MCF 10A (cell line): ENCODE measurements at regions not wholly inside any gene's neighbourhood (a gene's known extent, or its start where the extent isn't known, plus 50 kb on each side); places are given as distances from the start of the nearest gene placed in this dataset.

ENCODE experiments used
- BruUV-seq: library from RNA; stranded (reverse); fragments of 400-500 nt; replicated peaks from 2 replicates; lab custom pipeline; 2021; lab: Mats Ljungman, UMichigan
- CTCF ChIA-PET: fragments of 300-600 bp; sonication (Branson Sonifier 250); formaldehyde crosslinking; extraction: SDS; loops from one replicate; lab custom pipeline; 2021; ENCODE audit warnings: antibody characterized with exemption, inconsistent platforms; lab: Yijun Ruan, JAX
- POLR2A ChIA-PET: fragments of 300-600, 350-650 bp; sonication (Branson Sonifier 250); formaldehyde crosslinking; extraction: SDS; loops from one replicate; lab custom pipeline; 2020; ENCODE audit warnings: antibody characterized with exemption, inconsistent platforms; lab: Yijun Ruan, JAX
- DNase-seq: peaks from one replicate; pipeline ENCODE4 v3.0.0-alpha.2; 2018; ENCODE audit not compliant: unreplicated experiment
- H3K27ac Mint-ChIP-seq: one replicate; pipeline ENCODE4 v1.8.0; 2022; ENCODE audit warnings: mild to moderate bottlenecking, low read depth, mixed read lengths; ENCODE audit not compliant: unreplicated experiment
- H3K27me3 Mint-ChIP-seq: one replicate; pipeline ENCODE4 v1.8.0; 2022; ENCODE audit warnings: mixed read lengths; ENCODE audit not compliant: insufficient read depth, unreplicated experiment
- H3K36me3 Mint-ChIP-seq: one replicate; pipeline ENCODE4 v1.8.0; 2022; ENCODE audit warnings: mild to moderate bottlenecking, moderate library complexity, mixed read lengths; ENCODE audit not compliant: insufficient read depth, unreplicated experiment
- H3K4me1 Mint-ChIP-seq: one replicate; pipeline ENCODE4 v1.8.0; 2022; ENCODE audit warnings: mixed read lengths; ENCODE audit not compliant: insufficient read depth, unreplicated experiment
- H3K4me3 Mint-ChIP-seq: one replicate; pipeline ENCODE4 v1.8.0; 2022; ENCODE audit warnings: mild to moderate bottlenecking, moderate library complexity, mixed read lengths; ENCODE audit not compliant: unreplicated experiment
- H3K9me3 Mint-ChIP-seq: one replicate; pipeline ENCODE4 v1.8.0; 2022; ENCODE audit warnings: mixed read lengths; ENCODE audit not compliant: unreplicated experiment
- CTCF ChIP-seq: fragments of 200-600 bp; IDR thresholded peaks from one replicate; pipeline ENCODE4 v1.8.0; 2022; ENCODE audit warnings: antibody characterized with exemption, mild to moderate bottlenecking; ENCODE audit not compliant: unreplicated experiment
- intact Hi-C: fragments of 100-400 bp; cut with micrococcal nuclease; formaldehyde crosslinking; loops from 2 replicates; pipeline ENCODE4 v1.14.1; 2022

DNA sequence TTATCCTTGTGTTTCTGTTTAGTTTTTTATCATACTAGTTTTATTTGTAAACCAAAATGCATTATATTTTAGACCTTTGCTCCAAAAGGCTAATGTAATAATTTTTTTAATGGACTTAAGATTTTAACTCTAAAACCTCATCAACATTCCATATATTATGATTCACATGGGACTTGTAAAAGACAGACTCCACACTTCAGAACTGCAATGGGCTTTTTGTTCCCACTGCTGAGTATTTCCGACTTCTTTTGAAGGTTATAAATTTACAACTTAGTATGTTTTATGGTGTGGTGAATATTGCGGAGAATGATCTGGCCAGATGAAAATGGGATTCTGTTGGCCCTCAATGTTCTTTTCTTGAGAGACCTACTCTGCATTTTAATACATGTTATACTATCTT is 678.5 kb downstream of the USP25 start:
- H3K4me1 Mint-ChIP-seq = peaks cover 6% of the 10 kb centered on the region
- ChIA-PET CTCF (no interaction called here), POLR2A (no interaction called here)
- no peak overlapping the region for H3K27ac Mint-ChIP-seq
- no peaks in the 10 kb centered on the region for H3K9me3 Mint-ChIP-seq
- no peaks in the 10 kb centered on the region for H3K36me3 Mint-ChIP-seq
- no peak for TF ChIP-seq CTCF
- intact Hi-C loops = no loop called here
- peaks cover 16% of the 10 kb centered on the region for H3K27me3 Mint-ChIP-seq
- DNase-seq = no peak
- H3K4me3 Mint-ChIP-seq = no peak overlapping the region
- BruUV-seq = no TSS peak

- peaks cover 6% of the 10 kb centered on the region for H3K4me1 Mint-ChIP-seq
- H3K36me3 Mint-ChIP-seq = no peaks in the 10 kb centered on the region
- intact Hi-C loops = no loop called here
- no peak overlapping the region for H3K27ac Mint-ChIP-seq
- DNase-seq = no peak
- H3K4me3 Mint-ChIP-seq = no peak overlapping the region
- ChIA-PET CTCF (no interaction called here), POLR2A (no interaction called here)
- no peaks in the 10 kb centered on the region for H3K9me3 Mint-ChIP-seq
- no TSS peak for BruUV-seq
- TF ChIP-seq CTCF = no peak
- peaks cover 16% of the 10 kb centered on the region for H3K27me3 Mint-ChIP-seq
Observed at GRCh38 chr21:16409352-16409751, 679.6 kb downstream of the USP25 start.

GRCh38 chr21:16418226-16418625 is 688.4 kb downstream of the USP25 start:
- intact Hi-C loops = no loop called here
- no TSS peak for BruUV-seq
- Mint-ChIP-seq H3K27ac (no peak overlapping the region), H3K36me3 (no peaks in the 10 kb centered on the region), H3K4me3 (no peak overlapping the region), H3K27me3 (peaks cover 48% of the 10 kb centered on the region), H3K4me1 (no peaks in the 10 kb centered on the region), H3K9me3 (no peaks in the 10 kb centered on the region)
- ChIA-PET POLR2A (interaction anchor here (0.7 to 1.0 kb wide), 2 partner anchors 14 to 1504 kb away, joined by 3 to 4 read pairs; no protein-coding TSS in a partner anchor), CTCF (no interaction called here)
- no peak for TF ChIP-seq CTCF
- DNase-seq = no peak

DNA sequence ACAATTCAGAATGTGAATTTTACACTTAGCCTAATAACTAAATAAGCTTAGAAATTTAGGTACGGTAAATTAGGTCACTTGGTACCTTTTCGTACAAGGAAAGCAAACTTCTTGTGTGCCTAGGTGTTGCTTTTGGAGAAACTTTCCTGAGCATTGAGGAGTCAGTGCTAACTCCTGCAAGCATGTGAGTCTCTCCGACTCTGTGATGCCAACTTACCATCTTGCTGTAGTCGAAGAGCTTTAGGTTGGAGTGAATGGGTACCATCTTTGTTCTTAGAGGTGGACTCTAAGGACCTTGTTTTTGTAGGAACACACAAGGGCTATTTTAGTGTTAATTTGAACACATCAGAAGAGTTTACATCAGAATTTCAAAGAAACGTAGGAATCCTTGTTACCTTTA is 688.9 kb downstream of the USP25 start:
- intact Hi-C loops = no loop called here
- ChIA-PET CTCF (interaction anchor here (1.0 kb wide), 1 partner anchor 428 kb away, joined by 4 read pairs; no protein-coding TSS in a partner anchor), POLR2A (interaction anchor here (0.7 to 1.0 kb wide), 2 partner anchors 13 to 1503 kb away, joined by 3 to 4 read pairs; no protein-coding TSS in a partner anchor)
- BruUV-seq = no TSS peak
- H3K4me1 Mint-ChIP-seq = no peaks in the 10 kb centered on the region
- H3K27ac Mint-ChIP-seq = no peak overlapping the region
- no peak for DNase-seq
- H3K4me3 Mint-ChIP-seq = no peak overlapping the region
- peaks cover 48% of the 10 kb centered on the region for H3K27me3 Mint-ChIP-seq
- no peak for TF ChIP-seq CTCF
- no peaks in the 10 kb centered on the region for H3K36me3 Mint-ChIP-seq
- H3K9me3 Mint-ChIP-seq = no peaks in the 10 kb centered on the region
